Endothelial cell (in vitro differentiated cells): ENCODE measurements at regions not wholly inside any gene's neighbourhood (a gene's known extent, or its start where the extent isn't known, plus 50 kb on each side); places are given as distances from the start of the nearest gene placed in this dataset.
"Not testable (repeated sequence)": the region's sequence is repeated elsewhere in the genome, so short reads cannot be mapped to it uniquely, and the experiment has no call there.

Experiments
- DNase-seq: peaks from one replicate; pipeline ENCODE4 v3.0.0; 2021; ENCODE audit warnings: low spot score
- H3K27ac Mint-ChIP-seq: one replicate; pipeline ENCODE4 v1.8.0; 2021; ENCODE audit warnings: mixed read lengths, inconsistent platforms; ENCODE audit not compliant: unreplicated experiment
- H3K27me3 Mint-ChIP-seq: one replicate; pipeline ENCODE4 v1.8.0; 2021; ENCODE audit warnings: mild to moderate bottlenecking, moderate library complexity, mixed read lengths, inconsistent platforms; ENCODE audit not compliant: unreplicated experiment
- H3K36me3 Mint-ChIP-seq: one replicate; pipeline ENCODE4 v1.8.0; 2021; ENCODE audit warnings: mild to moderate bottlenecking, low read depth, mixed read lengths, inconsistent platforms; ENCODE audit not compliant: unreplicated experiment
- H3K4me1 Mint-ChIP-seq: one replicate; pipeline ENCODE4 v1.8.0; 2021; ENCODE audit warnings: mild to moderate bottlenecking, mixed read lengths, inconsistent platforms; ENCODE audit not compliant: unreplicated experiment
- H3K4me3 Mint-ChIP-seq: one replicate; pipeline ENCODE4 v1.8.0; 2021; ENCODE audit warnings: mild to moderate bottlenecking, mixed read lengths, inconsistent platforms; ENCODE audit not compliant: unreplicated experiment
- H3K9me3 Mint-ChIP-seq: one replicate; pipeline ENCODE4 v1.8.0; 2021; ENCODE audit warnings: mixed read lengths, inconsistent platforms; ENCODE audit not compliant: unreplicated experiment
- CTCF ChIP-seq: fragments of 200-600 bp; sonication (generic); IDR thresholded peaks from one replicate; pipeline ENCODE4 v1.5.0; 2021; ENCODE audit warnings: antibody characterized with exemption; ENCODE audit not compliant: unreplicated experiment

GRCh38 chr15:19899021-19899824, 642.4 kb downstream of the GOLGA6L6 start:
- H3K36me3 Mint-ChIP-seq, result peaks cover 11% of the 10 kb centered on the region
- no peaks in the 10 kb centered on the region for H3K4me1 Mint-ChIP-seq
- H3K9me3 Mint-ChIP-seq, result peaks cover 25% of the 10 kb centered on the region
- no peak for DNase-seq
- TF ChIP-seq CTCF, result no peak
- no peak overlapping the region for H3K4me3 Mint-ChIP-seq
- H3K27me3 Mint-ChIP-seq, result peaks cover 8% of the 10 kb centered on the region
- no peak overlapping the region for H3K27ac Mint-ChIP-seq

GRCh38 chr15:19888811-19889210, 652.8 kb downstream of the GOLGA6L6 start:
- H3K36me3 Mint-ChIP-seq, H3K4me3 Mint-ChIP-seq, DNase-seq, H3K27ac Mint-ChIP-seq, H3K4me1 Mint-ChIP-seq, H3K27me3 Mint-ChIP-seq: not testable (repeated sequence)
- H3K9me3 Mint-ChIP-seq, result peaks cover 14% of the 10 kb centered on the region

GRCh38 chr15:19844061-19844460, 697.5 kb downstream of the GOLGA6L6 start:
- not testable (repeated sequence) for H3K4me3 Mint-ChIP-seq, H3K36me3 Mint-ChIP-seq, H3K27ac Mint-ChIP-seq, H3K9me3 Mint-ChIP-seq, DNase-seq, H3K4me1 Mint-ChIP-seq, H3K27me3 Mint-ChIP-seq
